GM12878 (cell line): ENCODE measurements at regions not wholly inside any gene's neighbourhood (a gene's known extent, or its start where the extent isn't known, plus 50 kb on each side); places are given as distances from the start of the nearest gene placed in this dataset.

Experiments used
- ATAC-seq: fragments of 200-7000 bp; cut with Tn5 transposase; 3 replicates; pipeline ENCODE4 v1.9.1; 2020; ENCODE audit warnings: mild to moderate bottlenecking, moderate library complexity
- BruUV-seq: library from RNA; stranded (reverse); fragments of 400-500 nt; replicated peaks from 2 replicates; lab custom pipeline; 2021; lab: Mats Ljungman, UMichigan
- CTCF ChIA-PET: fragments of 300-600 bp; sonication (Branson Sonifier 250); formaldehyde crosslinking; extraction: SDS; loops from one replicate; lab custom pipeline; 2021; ENCODE audit warnings: inconsistent platforms; lab: Yijun Ruan, JAX
- POLR2A ChIA-PET: fragments of 350-600 bp; formaldehyde crosslinking; extraction: SDS; loops from one replicate; lab custom pipeline; 2021; ENCODE audit warnings: inconsistent platforms; lab: Charles Lee
- RAD21 ChIA-PET: fragments of 300-600 bp; sonication (Branson Sonifier 250); formaldehyde crosslinking; loops from one replicate; lab custom pipeline; 2023; ENCODE audit warnings: antibody characterized with exemption; ENCODE audit not compliant: unreplicated experiment; lab: Charles Lee
- SMC1A ChIA-PET: fragments of 300-600 bp; sonication (Branson Sonifier 250); formaldehyde crosslinking; loops from one replicate; lab custom pipeline; 2023; ENCODE audit not compliant: unreplicated experiment, uncharacterized antibody; lab: Charles Lee
- DNase-seq: peaks from one replicate; pipeline ENCODE4 v3.0.0-alpha.2; 2011; ENCODE audit warnings: low read depth, low spot score
- FAIRE-seq: peaks from 3 replicates; lab custom pipeline; 2011; peaks lifted over from hg19 to GRCh38; lab: Jason Lieb, UNC
- H2AFZ ChIP-seq: 2 replicates; pipeline ENCODE4 v1.6.0; 2011; ENCODE audit warnings: low read depth, low read length, control low read depth; ENCODE audit not compliant: control insufficient read depth
- H3K27ac ChIP-seq: 2 replicates; pipeline ENCODE4 v1.5.1; 2011; ENCODE audit warnings: control low read depth; ENCODE audit not compliant: control insufficient read depth, insufficient read depth
- H3K27me3 ChIP-seq, 2 experiments: replicated peaks in 1 of 2; 2 replicates each; pipeline versions ENCODE4 v1.6.0 to v1.6.1; 2011; ENCODE audit warnings: low read length in 1 of 2; ENCODE audit not compliant: control insufficient read depth in 2 of 2, insufficient read depth in 2 of 2
- H3K36me3 ChIP-seq, 2 experiments: 2 replicates each; pipeline ENCODE4 v1.5.1; 2011; ENCODE audit warnings: low read length in 1 of 2; ENCODE audit not compliant: control insufficient read depth in 2 of 2, insufficient read depth in 2 of 2
- H3K4me1 ChIP-seq: 2 replicates; pipeline ENCODE4 v1.6.1; 2011; ENCODE audit warnings: mild to moderate bottlenecking, low read length, moderate library complexity, mixed read lengths; ENCODE audit not compliant: control insufficient read depth, insufficient read depth
- H3K4me2 ChIP-seq: 2 replicates; pipeline ENCODE4 v1.6.0; 2011; ENCODE audit warnings: control low read depth; ENCODE audit not compliant: control insufficient read depth, insufficient read depth
- H3K4me3 ChIP-seq: fragments of 200-600 bp; sonication (generic); 2 replicates; pipeline ENCODE4 v1.5.1; 2016
- H3K79me2 ChIP-seq: 2 replicates; pipeline ENCODE4 v1.6.0; 2011; ENCODE audit warnings: low read length; ENCODE audit not compliant: control insufficient read depth, insufficient read depth
- H3K9ac ChIP-seq: 2 replicates; pipeline ENCODE4 v1.8.0; 2011; ENCODE audit warnings: low read length, control low read depth, mixed read lengths; ENCODE audit not compliant: control insufficient read depth, insufficient read depth
- H3K9me3 ChIP-seq: replicated peaks from 3 replicates; pipeline ENCODE4 v1.5.1; 2011; ENCODE audit warnings: mild to moderate bottlenecking, low read length; ENCODE audit not compliant: control insufficient read depth, insufficient read depth
- H4K20me1 ChIP-seq: 2 replicates; pipeline ENCODE4 v1.6.0; 2011; ENCODE audit not compliant: control insufficient read depth, insufficient read depth
- ATF7 ChIP-seq: fragments of 450-650 bp; IDR thresholded peaks from 2 replicates; pipeline ENCODE4 v1.6.1; 2016; ENCODE audit warnings: low read depth, mild to moderate bottlenecking
- BACH1 ChIP-seq: fragments of 450-650 bp; IDR thresholded peaks from 2 replicates; pipeline ENCODE4 v1.6.1; 2017; ENCODE audit warnings: mild to moderate bottlenecking, borderline replicate concordance
- CHD1 ChIP-seq: IDR thresholded peaks from 2 replicates; pipeline ENCODE4 v1.6.1; 2012; ENCODE audit warnings: low read depth, low read length, improper control_type of control experiment
- ELK1 ChIP-seq: IDR thresholded peaks from 2 replicates; pipeline ENCODE4 v1.6.1; 2012; ENCODE audit warnings: low read depth, low read length, improper control_type of control experiment
- ESRRA ChIP-seq: IDR thresholded peaks from 2 replicates; pipeline ENCODE4 v1.6.1; 2012; ENCODE audit warnings: mild to moderate bottlenecking, low read length, improper control_type of control experiment
- IRF4 ChIP-seq: IDR thresholded peaks from 2 replicates; pipeline ENCODE4 v1.6.1; 2011; ENCODE audit warnings: low read depth, low read length
- KAT2A ChIP-seq: conservative IDR thresholded peaks from 2 replicates; pipeline ENCODE4 v1.6.1; 2011; ENCODE audit warnings: low read depth, low read length; ENCODE audit not compliant: control insufficient read depth
- KLF5 ChIP-seq: fragments of 450-650 bp; IDR thresholded peaks from 2 replicates; pipeline ENCODE4 v1.6.1; 2014; ENCODE audit warnings: mild to moderate bottlenecking; ENCODE audit not compliant: partially characterized antibody
- MEF2B ChIP-seq: fragments of 450-650 bp; IDR thresholded peaks from 2 replicates; pipeline ENCODE4 v1.6.1; 2018; ENCODE audit warnings: mild to moderate bottlenecking, moderate library complexity; ENCODE audit not compliant: partially characterized antibody, poor library complexity, severe bottlenecking
- MTA2 ChIP-seq: fragments of 450-650 bp; IDR thresholded peaks from 2 replicates; pipeline ENCODE4 v1.6.1; 2016; ENCODE audit warnings: low read depth, mild to moderate bottlenecking, moderate library complexity
- NFIC ChIP-seq: IDR thresholded peaks from 2 replicates; pipeline ENCODE4 v1.6.1; 2012; ENCODE audit warnings: low read depth, mild to moderate bottlenecking, inconsistent platforms, low read length, moderate library complexity
- POLR2AphosphoS2 ChIP-seq: IDR thresholded peaks from 2 replicates; pipeline ENCODE4 v1.6.1; 2011; ENCODE audit warnings: low read depth, mild to moderate bottlenecking, low read length, improper control_type of control experiment, moderate library complexity
- SKIL ChIP-seq: fragments of 450-650 bp; IDR thresholded peaks from 2 replicates; pipeline ENCODE4 v1.6.1; 2017; ENCODE audit warnings: mild to moderate bottlenecking, low read depth, inconsistent platforms; ENCODE audit not compliant: poor library complexity, severe bottlenecking
- TARDBP ChIP-seq: IDR thresholded peaks from 2 replicates; pipeline ENCODE4 v1.6.1; 2016; ENCODE audit warnings: borderline replicate concordance
- TCF12 ChIP-seq: IDR thresholded peaks from 2 replicates; pipeline ENCODE4 v1.6.1; 2011; ENCODE audit warnings: low read depth, mild to moderate bottlenecking, low read length
- TCF3 ChIP-seq: IDR thresholded peaks from 2 replicates; pipeline ENCODE4 v1.6.1; 2012; ENCODE audit warnings: low read depth, mild to moderate bottlenecking, low read length, borderline replicate concordance; ENCODE audit not compliant: insufficient read depth
- ZNF274 ChIP-seq: IDR thresholded peaks from one replicate; pipeline ENCODE4 v1.8.0; 2011; ENCODE audit not compliant: insufficient read length, insufficient read depth
- WGBS: methylation state at CpG from one replicate; pipeline ENCODE4 v1.1.6; 2016; ENCODE audit warnings: low lambda C conversion rate; ENCODE audit not compliant: insufficient replicate concordance, insufficient coverage; ENCODE audit errors: missing lambda C conversion rate; 5-methylcytosine and 5-hydroxymethylcytosine counted together
- in situ Hi-C: fragments of 300-500 bp; cut with MboI; formaldehyde crosslinking; loops from 9 replicates; pipeline ENCODE4 v1.14.3; 2018; ENCODE audit warnings: mixed read lengths
- intact Hi-C: fragments of 100-400 bp; cut with micrococcal nuclease; formaldehyde crosslinking; loops from one replicate; pipeline ENCODE4 v1.14.2; 2022; ENCODE audit not compliant: unreplicated experiment
- TF ChIP-seq, protein P1 (sequence below): IDR thresholded peaks from 2 replicates; pipeline ENCODE4 v1.6.1; 2012; ENCODE audit warnings: low read depth, low read length, improper control_type of control experiment

DNA sequence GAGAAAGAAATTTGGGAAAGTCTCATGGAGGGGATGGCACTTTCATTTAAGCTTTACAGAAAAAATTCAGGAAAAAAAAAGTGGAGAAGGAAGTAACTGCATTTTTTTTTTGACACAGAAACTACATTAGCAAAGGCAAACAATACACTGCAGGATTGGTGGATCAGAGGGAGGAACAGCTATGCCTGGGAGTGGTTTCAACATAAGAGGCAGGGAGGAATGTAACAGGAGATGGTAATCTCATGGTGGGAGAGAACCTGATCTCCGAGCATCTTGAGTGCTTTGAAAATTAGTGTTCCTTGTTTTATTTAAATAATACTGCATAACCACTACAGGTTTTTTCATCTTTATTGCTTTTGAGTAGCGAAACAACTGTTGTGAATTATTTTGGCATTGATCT is 249.4 kb downstream of the FAM170A start (continued):
- TF ChIP-seq ELK1 = no peak
- TF ChIP-seq TARDBP = no peak

- Histone ChIP-seq H3K4me1 (no peaks in the 10 kb centered on the region), H3K79me2 (no peaks in the 10 kb centered on the region), H3K27ac (no peak overlapping the region), H3K4me3 (no peak overlapping the region), H3K36me3 (no peaks in the 10 kb centered on the region), H3K27me3 (no peaks in the 10 kb centered on the region), H3K9me3 (no peaks in the 10 kb centered on the region), H4K20me1 (no peaks in the 10 kb centered on the region), H3K4me2 (no peak overlapping the region), H2AFZ (no peak overlapping the region), H3K9ac (no peak overlapping the region)
- ATAC-seq = no peak
- intact Hi-C loops (no loop called here), in situ Hi-C loops (no loop called here)
- WGBS = 60% methylated on average over 2 of the region's 2 CpGs
- no peak for TF ChIP-seq BACH1
- no peak for TF ChIP-seq KLF5
- TF ChIP-seq CHD1 = no peak
- no peak for TF ChIP-seq TCF12
- TF ChIP-seq TCF3 = no peak
- TF ChIP-seq POLR2AphosphoS2 = no peak
- no peak for TF ChIP-seq SKIL
- no peak for TF ChIP-seq IRF4
- no peak for TF ChIP-seq ATF7
- no peak for TF ChIP-seq KAT2A
- TF ChIP-seq, protein P1, sequence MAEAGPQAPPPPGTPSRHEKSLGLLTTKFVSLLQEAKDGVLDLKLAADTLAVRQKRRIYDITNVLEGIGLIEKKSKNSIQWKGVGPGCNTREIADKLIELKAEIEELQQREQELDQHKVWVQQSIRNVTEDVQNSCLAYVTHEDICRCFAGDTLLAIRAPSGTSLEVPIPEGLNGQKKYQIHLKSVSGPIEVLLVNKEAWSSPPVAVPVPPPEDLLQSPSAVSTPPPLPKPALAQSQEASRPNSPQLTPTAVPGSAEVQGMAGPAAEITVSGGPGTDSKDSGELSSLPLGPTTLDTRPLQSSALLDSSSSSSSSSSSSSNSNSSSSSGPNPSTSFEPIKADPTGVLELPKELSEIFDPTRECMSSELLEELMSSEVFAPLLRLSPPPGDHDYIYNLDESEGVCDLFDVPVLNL = no peak
- TF ChIP-seq ESRRA = no peak
- no peak for TF ChIP-seq MEF2B
- no peak for TF ChIP-seq NFIC
- TF ChIP-seq ZNF274 = no peak
- no peak for TF ChIP-seq MTA2
- no TSS peak for BruUV-seq
- CTCF ChIA-PET = no interaction called here
- RAD21 ChIA-PET = no interaction called here
- no peak for FAIRE-seq
- no peak for DNase-seq
- SMC1A ChIA-PET = no interaction called here
- POLR2A ChIA-PET = no interaction called here
These were observed 250.1 kb downstream of the FAM170A start for GRCh38 chr5:119879446-119879845.
